ENCODE measurements at regions not wholly inside any gene's neighbourhood (a gene's known extent, or its start where the extent isn't known, plus 50 kb on each side); places are given as distances from the start of the nearest gene placed in this dataset.

- TF ChIP-seq STAT6 (CRISPR knock-in tag; conservative IDR thresholded peaks at IDR 0.05; ENCODE audit: low read depth), result no peak
- TF ChIP-seq CTCF (IDR thresholded peaks at IDR 0.05), result no peak
- TF ChIP-seq FOXP4 (CRISPR knock-in tag; IDR thresholded peaks at IDR 0.05), result no peak
- no peak for TF ChIP-seq JUN (CRISPR knock-in tag; IDR thresholded peaks at IDR 0.05)
- TF ChIP-seq, protein P1, sequence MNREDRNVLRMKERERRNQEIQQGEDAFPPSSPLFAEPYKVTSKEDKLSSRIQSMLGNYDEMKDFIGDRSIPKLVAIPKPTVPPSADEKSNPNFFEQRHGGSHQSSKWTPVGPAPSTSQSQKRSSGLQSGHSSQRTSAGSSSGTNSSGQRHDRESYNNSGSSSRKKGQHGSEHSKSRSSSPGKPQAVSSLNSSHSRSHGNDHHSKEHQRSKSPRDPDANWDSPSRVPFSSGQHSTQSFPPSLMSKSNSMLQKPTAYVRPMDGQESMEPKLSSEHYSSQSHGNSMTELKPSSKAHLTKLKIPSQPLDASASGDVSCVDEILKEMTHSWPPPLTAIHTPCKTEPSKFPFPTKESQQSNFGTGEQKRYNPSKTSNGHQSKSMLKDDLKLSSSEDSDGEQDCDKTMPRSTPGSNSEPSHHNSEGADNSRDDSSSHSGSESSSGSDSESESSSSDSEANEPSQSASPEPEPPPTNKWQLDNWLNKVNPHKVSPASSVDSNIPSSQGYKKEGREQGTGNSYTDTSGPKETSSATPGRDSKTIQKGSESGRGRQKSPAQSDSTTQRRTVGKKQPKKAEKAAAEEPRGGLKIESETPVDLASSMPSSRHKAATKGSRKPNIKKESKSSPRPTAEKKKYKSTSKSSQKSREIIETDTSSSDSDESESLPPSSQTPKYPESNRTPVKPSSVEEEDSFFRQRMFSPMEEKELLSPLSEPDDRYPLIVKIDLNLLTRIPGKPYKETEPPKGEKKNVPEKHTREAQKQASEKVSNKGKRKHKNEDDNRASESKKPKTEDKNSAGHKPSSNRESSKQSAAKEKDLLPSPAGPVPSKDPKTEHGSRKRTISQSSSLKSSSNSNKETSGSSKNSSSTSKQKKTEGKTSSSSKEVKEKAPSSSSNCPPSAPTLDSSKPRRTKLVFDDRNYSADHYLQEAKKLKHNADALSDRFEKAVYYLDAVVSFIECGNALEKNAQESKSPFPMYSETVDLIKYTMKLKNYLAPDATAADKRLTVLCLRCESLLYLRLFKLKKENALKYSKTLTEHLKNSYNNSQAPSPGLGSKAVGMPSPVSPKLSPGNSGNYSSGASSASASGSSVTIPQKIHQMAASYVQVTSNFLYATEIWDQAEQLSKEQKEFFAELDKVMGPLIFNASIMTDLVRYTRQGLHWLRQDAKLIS (CRISPR knock-in tag; IDR thresholded peaks at IDR 0.05; ENCODE audit: borderline replicate concordance), result no peak
- TF ChIP-seq ZSCAN18 (CRISPR knock-in tag; IDR thresholded peaks at IDR 0.05), result no peak
- TF ChIP-seq NFE2L1 (CRISPR knock-in tag; IDR thresholded peaks at IDR 0.05), result no peak
- TF ChIP-seq, protein P2, sequence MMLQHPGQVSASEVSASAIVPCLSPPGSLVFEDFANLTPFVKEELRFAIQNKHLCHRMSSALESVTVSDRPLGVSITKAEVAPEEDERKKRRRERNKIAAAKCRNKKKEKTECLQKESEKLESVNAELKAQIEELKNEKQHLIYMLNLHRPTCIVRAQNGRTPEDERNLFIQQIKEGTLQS (CRISPR knock-in tag; conservative IDR thresholded peaks at IDR 0.05), result no peak
- TF ChIP-seq NR2C2 (CRISPR knock-in tag; IDR thresholded peaks at IDR 0.05), result no peak
These were observed 219.6 kb upstream of the ZNF462 start for GRCh38 chr9:106643211-106643930.

Measured in WTC11 (cell line).